SK-N-SH treated with all-trans-retinoic acid at 6 μM for 48 hours (cell line): ENCODE measurements at regions not wholly inside any gene's neighbourhood (a gene's known extent, or its start where the extent isn't known, plus 50 kb on each side); places are given as distances from the start of the nearest gene placed in this dataset.

ENCODE experiments used
- ATAC-seq: fragments of 200-7000 bp; cut with Tn5 transposase; 3 replicates; pipeline ENCODE4 v1.9.1; 2020; ENCODE audit warnings: mild to moderate bottlenecking, moderate library complexity
- ARNTL ChIP-seq: fragments of 450-650 bp; formaldehyde crosslinking; IDR thresholded peaks from 2 replicates; pipeline ENCODE4 v1.5.0; 2020; ENCODE audit warnings: low read depth, mild to moderate bottlenecking, moderate library complexity, borderline replicate concordance
- BACH2 ChIP-seq: fragments of 250-450 bp; sonication (Bioruptor Pico); IDR thresholded peaks from 2 replicates; pipeline ENCODE4 v1.9.0; 2021; ENCODE audit warnings: mild to moderate bottlenecking, borderline replicate concordance
- CSDC2 ChIP-seq: fragments of 250-450 bp; sonication (Bioruptor Pico); IDR thresholded peaks from 2 replicates; pipeline ENCODE4 v1.5.0; 2020; ENCODE audit warnings: mild to moderate bottlenecking, moderate library complexity
- ESRRG ChIP-seq: fragments of 250-450 bp; sonication (Bioruptor Pico); IDR thresholded peaks from 2 replicates; pipeline ENCODE4 v1.6.1; 2021; ENCODE audit warnings: mild to moderate bottlenecking
- GLIS3 ChIP-seq: fragments of 250-450 bp; sonication (Bioruptor Pico); IDR thresholded peaks from 2 replicates; pipeline ENCODE4 v1.5.0; 2020; ENCODE audit warnings: mild to moderate bottlenecking, moderate library complexity
- ISL1 ChIP-seq: fragments of 250-450 bp; sonication (Bioruptor Pico); IDR thresholded peaks from 2 replicates; pipeline ENCODE4 v2.1.2; 2022; ENCODE audit warnings: mild to moderate bottlenecking, moderate library complexity
- OSR1 ChIP-seq: fragments of 250-450 bp; sonication (Bioruptor Pico); IDR thresholded peaks from 2 replicates; pipeline ENCODE4 v1.8.0; 2022; ENCODE audit warnings: moderate library complexity, mild to moderate bottlenecking, inconsistent platforms
- PPARA ChIP-seq: fragments of 250-450 bp; sonication (Bioruptor Pico); IDR thresholded peaks from 2 replicates; pipeline ENCODE4 v1.5.0; 2020; ENCODE audit warnings: mild to moderate bottlenecking, borderline replicate concordance
- TCF4 ChIP-seq: fragments of 250-450 bp; sonication (Bioruptor Pico); IDR thresholded peaks from 2 replicates; pipeline ENCODE4 v1.8.0; 2021; ENCODE audit warnings: mild to moderate bottlenecking, moderate library complexity, borderline replicate concordance
- TOX ChIP-seq: fragments of 250-450 bp; sonication (Bioruptor Pico); IDR thresholded peaks from 2 replicates; pipeline ENCODE4 v1.8.0; 2021; ENCODE audit warnings: mild to moderate bottlenecking, moderate library complexity, borderline replicate concordance
- ZC3H10 ChIP-seq: fragments of 250-450 bp; sonication (Bioruptor Pico); IDR thresholded peaks from 2 replicates; pipeline ENCODE4 v1.5.1; 2021; ENCODE audit warnings: mild to moderate bottlenecking, moderate library complexity
- ZFP3 ChIP-seq: fragments of 250-450 bp; sonication (Bioruptor Pico); IDR thresholded peaks from 2 replicates; pipeline ENCODE4 v1.5.0; 2020; ENCODE audit warnings: mild to moderate bottlenecking, moderate library complexity
- ZFP30 ChIP-seq: fragments of 450-650 bp; formaldehyde crosslinking; IDR thresholded peaks from 2 replicates; pipeline ENCODE4 v1.5.0; 2022; ENCODE audit warnings: mild to moderate bottlenecking, moderate library complexity
- ZNF565 ChIP-seq: fragments of 450-650 bp; formaldehyde crosslinking; conservative IDR thresholded peaks from 2 replicates; pipeline ENCODE4 v1.5.0; 2020; ENCODE audit warnings: low read depth, mild to moderate bottlenecking, moderate library complexity
- ZNF70 ChIP-seq: fragments of 450-650 bp; formaldehyde crosslinking; IDR thresholded peaks from 2 replicates; pipeline ENCODE4 v1.5.0; 2020; ENCODE audit warnings: mild to moderate bottlenecking, moderate library complexity
- ZNF8 ChIP-seq: fragments of 450-650 bp; formaldehyde crosslinking; IDR thresholded peaks from 2 replicates; pipeline ENCODE4 v1.5.0; 2020; ENCODE audit warnings: mild to moderate bottlenecking, moderate library complexity
- TF ChIP-seq, protein P1 (sequence below): fragments of 250-450 bp; sonication (Bioruptor Pico); IDR thresholded peaks from 2 replicates; pipeline ENCODE4 v1.5.1; 2021; ENCODE audit warnings: mild to moderate bottlenecking, moderate library complexity
- TF ChIP-seq, protein P2 (sequence below): fragments of 250-450 bp; sonication (Bioruptor Pico); IDR thresholded peaks from 2 replicates; pipeline ENCODE4 v1.5.0; 2020; ENCODE audit warnings: mild to moderate bottlenecking, moderate library complexity
- TF ChIP-seq, protein P3 (sequence below): fragments of 250-450 bp; sonication (Bioruptor Pico); IDR thresholded peaks from 2 replicates; pipeline ENCODE4 v1.8.0; 2021; ENCODE audit warnings: low read depth, mild to moderate bottlenecking, moderate library complexity, borderline replicate concordance
- TF ChIP-seq, protein P4 (sequence below): fragments of 250-450 bp; sonication (Bioruptor Pico); IDR thresholded peaks from 2 replicates; pipeline ENCODE4 v1.5.1; 2020; ENCODE audit warnings: low read depth, mild to moderate bottlenecking, moderate library complexity
- TF ChIP-seq, protein P5 (sequence below): fragments of 250-450 bp; sonication (Bioruptor Pico); IDR thresholded peaks from 2 replicates; pipeline ENCODE4 v1.8.0; 2020; ENCODE audit warnings: mild to moderate bottlenecking, moderate library complexity, borderline replicate concordance

DNA sequence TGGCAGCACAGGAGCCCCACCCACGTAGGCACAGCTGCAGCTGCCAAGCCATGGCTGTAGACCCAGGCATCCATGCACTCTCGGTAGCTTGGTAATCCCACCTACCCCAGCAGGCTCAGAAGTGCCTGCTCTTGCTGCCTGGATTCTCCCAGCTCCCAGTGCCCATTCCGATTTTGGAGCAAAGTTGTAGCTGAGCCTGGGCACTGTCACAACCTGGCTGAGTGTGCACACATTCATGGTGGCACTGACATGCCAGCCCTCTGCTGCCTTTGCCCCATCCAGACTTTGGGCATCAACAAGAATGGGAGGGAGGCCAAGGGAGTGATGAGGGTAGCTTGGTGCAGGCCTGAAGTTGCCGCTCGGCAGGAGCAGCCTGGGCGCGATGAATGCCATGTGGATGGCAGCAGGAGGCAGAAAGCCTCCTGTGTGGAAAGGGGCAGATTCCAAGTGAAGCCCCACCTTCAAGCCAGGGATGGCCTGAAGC, 936.6 kb upstream of the PTPRD start:
- TF ChIP-seq OSR1 (CRISPR knock-in tag), result no peak
- TF ChIP-seq ISL1 (CRISPR knock-in tag), result no peak
- no peak for TF ChIP-seq ZNF70
- no peak for TF ChIP-seq ZFP30 (CRISPR knock-in tag)
- no peak for TF ChIP-seq ESRRG
- no peak for TF ChIP-seq GLIS3 (CRISPR knock-in tag)
- TF ChIP-seq ZC3H10, result no peak
- TF ChIP-seq ARNTL (CRISPR knock-in tag), result no peak
- no peak for TF ChIP-seq TCF4
- TF ChIP-seq, protein P1, sequence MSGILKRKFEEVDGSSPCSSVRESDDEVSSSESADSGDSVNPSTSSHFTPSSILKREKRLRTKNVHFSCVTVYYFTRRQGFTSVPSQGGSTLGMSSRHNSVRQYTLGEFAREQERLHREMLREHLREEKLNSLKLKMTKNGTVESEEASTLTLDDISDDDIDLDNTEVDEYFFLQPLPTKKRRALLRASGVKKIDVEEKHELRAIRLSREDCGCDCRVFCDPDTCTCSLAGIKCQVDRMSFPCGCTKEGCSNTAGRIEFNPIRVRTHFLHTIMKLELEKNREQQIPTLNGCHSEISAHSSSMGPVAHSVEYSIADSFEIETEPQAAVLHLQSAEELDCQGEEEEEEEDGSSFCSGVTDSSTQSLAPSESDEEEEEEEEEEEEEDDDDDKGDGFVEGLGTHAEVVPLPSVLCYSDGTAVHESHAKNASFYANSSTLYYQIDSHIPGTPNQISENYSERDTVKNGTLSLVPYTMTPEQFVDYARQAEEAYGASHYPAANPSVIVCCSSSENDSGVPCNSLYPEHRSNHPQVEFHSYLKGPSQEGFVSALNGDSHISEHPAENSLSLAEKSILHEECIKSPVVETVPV, result no peak
- TF ChIP-seq PPARA (CRISPR knock-in tag), result no peak
- TF ChIP-seq, protein P2, sequence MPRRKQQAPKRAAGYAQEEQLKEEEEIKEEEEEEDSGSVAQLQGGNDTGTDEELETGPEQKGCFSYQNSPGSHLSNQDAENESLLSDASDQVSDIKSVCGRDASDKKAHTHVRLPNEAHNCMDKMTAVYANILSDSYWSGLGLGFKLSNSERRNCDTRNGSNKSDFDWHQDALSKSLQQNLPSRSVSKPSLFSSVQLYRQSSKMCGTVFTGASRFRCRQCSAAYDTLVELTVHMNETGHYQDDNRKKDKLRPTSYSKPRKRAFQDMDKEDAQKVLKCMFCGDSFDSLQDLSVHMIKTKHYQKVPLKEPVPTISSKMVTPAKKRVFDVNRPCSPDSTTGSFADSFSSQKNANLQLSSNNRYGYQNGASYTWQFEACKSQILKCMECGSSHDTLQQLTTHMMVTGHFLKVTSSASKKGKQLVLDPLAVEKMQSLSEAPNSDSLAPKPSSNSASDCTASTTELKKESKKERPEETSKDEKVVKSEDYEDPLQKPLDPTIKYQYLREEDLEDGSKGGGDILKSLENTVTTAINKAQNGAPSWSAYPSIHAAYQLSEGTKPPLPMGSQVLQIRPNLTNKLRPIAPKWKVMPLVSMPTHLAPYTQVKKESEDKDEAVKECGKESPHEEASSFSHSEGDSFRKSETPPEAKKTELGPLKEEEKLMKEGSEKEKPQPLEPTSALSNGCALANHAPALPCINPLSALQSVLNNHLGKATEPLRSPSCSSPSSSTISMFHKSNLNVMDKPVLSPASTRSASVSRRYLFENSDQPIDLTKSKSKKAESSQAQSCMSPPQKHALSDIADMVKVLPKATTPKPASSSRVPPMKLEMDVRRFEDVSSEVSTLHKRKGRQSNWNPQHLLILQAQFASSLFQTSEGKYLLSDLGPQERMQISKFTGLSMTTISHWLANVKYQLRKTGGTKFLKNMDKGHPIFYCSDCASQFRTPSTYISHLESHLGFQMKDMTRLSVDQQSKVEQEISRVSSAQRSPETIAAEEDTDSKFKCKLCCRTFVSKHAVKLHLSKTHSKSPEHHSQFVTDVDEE (CRISPR knock-in tag), result no peak
- TF ChIP-seq ZFP3 (CRISPR knock-in tag), result no peak
- TF ChIP-seq BACH2 (CRISPR knock-in tag), result no peak
- TF ChIP-seq ZNF565, result no peak
- no peak for ATAC-seq

DNA sequence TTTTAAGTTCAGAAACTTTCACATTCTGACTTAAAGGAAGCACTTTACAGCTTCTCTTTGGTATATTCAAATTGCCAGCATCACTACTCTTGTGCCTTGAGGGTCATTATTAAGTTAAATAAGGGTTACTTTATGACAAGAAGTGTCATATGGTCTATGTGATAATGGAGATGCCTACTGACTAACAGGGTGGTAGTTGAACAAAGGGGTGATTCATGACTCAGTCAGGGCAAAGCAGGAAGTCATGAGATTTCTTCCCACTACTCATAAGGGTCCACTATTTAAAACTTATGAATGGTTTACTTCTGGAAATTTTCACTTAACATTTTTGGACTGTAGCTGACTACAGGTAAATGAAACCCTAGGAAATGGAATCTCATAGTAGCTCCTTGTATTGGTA, 938.3 kb upstream of the PTPRD start:
- ATAC-seq, result no peak
- TF ChIP-seq ZNF70 (no peak), ZNF8 (no peak), CSDC2 (CRISPR knock-in tag) (no peak), ISL1 (CRISPR knock-in tag) (no peak), BACH2 (CRISPR knock-in tag) (no peak), GLIS3 (CRISPR knock-in tag) (no peak), ARNTL (CRISPR knock-in tag) (no peak), ZFP3 (CRISPR knock-in tag) (no peak), TOX (CRISPR knock-in tag) (no peak), OSR1 (CRISPR knock-in tag) (no peak), ZFP30 (CRISPR knock-in tag) (no peak), TCF4 (no peak)
- TF ChIP-seq, protein P1, result no peak
- TF ChIP-seq, protein P3, sequence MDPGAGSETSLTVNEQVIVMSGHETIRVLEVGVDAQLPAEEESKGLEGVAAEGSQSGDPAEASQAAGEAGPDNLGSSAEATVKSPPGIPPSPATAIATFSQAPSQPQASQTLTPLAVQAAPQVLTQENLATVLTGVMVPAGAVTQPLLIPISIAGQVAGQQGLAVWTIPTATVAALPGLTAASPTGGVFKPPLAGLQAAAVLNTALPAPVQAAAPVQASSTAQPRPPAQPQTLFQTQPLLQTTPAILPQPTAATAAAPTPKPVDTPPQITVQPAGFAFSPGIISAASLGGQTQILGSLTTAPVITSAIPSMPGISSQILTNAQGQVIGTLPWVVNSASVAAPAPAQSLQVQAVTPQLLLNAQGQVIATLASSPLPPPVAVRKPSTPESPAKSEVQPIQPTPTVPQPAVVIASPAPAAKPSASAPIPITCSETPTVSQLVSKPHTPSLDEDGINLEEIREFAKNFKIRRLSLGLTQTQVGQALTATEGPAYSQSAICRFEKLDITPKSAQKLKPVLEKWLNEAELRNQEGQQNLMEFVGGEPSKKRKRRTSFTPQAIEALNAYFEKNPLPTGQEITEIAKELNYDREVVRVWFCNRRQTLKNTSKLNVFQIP (CRISPR knock-in tag), result no peak
- TF ChIP-seq, protein P4, sequence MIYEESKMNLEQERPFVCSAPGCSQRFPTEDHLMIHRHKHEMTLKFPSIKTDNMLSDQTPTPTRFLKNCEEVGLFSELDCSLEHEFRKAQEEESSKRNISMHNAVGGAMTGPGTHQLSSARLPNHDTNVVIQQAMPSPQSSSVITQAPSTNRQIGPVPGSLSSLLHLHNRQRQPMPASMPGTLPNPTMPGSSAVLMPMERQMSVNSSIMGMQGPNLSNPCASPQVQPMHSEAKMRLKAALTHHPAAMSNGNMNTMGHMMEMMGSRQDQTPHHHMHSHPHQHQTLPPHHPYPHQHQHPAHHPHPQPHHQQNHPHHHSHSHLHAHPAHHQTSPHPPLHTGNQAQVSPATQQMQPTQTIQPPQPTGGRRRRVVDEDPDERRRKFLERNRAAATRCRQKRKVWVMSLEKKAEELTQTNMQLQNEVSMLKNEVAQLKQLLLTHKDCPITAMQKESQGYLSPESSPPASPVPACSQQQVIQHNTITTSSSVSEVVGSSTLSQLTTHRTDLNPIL, result no peak
- TF ChIP-seq, protein P5, sequence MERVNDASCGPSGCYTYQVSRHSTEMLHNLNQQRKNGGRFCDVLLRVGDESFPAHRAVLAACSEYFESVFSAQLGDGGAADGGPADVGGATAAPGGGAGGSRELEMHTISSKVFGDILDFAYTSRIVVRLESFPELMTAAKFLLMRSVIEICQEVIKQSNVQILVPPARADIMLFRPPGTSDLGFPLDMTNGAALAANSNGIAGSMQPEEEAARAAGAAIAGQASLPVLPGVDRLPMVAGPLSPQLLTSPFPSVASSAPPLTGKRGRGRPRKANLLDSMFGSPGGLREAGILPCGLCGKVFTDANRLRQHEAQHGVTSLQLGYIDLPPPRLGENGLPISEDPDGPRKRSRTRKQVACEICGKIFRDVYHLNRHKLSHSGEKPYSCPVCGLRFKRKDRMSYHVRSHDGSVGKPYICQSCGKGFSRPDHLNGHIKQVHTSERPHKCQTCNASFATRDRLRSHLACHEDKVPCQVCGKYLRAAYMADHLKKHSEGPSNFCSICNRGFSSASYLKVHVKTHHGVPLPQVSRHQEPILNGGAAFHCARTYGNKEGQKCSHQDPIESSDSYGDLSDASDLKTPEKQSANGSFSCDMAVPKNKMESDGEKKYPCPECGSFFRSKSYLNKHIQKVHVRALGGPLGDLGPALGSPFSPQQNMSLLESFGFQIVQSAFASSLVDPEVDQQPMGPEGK (CRISPR knock-in tag), result no peak
